ENCODE measurements at regions not wholly inside any gene's neighbourhood (a gene's known extent, or its start where the extent isn't known, plus 50 kb on each side); places are given as distances from the start of the nearest gene placed in this dataset.

DNA sequence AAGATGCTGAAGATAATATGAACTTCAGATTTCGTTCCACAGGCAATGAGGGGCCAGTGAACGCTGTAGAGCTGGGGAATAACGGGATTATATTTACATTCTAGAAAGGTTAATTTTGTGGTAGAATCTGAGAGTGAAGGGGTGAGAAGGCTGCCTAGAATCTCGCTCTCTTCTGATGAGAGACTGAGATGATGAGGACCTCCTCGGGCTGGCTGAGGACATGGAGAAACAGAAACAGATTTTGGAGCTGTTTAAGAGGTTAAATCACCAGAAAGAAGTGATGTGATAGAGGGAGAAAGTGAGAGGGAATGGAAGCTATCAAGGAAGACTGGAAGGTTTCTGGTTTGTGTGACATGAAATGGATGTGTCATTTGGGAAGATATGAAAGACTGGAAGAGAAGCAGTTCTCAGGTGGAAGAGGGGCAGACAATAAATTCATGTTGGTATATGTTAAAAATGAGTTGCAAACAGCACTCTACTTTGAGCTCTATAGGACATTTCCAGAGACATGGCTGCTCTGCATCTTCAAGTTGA is 612.6 kb downstream of the ISL1 start:
- 79 to 91% (median 83%) methylated on average over 5 of the region's 5 CpGs for WGBS, 5 donors
- TF ChIP-seq POLR2A (IDR thresholded peaks at IDR 0.05) (no peak), POLR2AphosphoS5 (IDR thresholded peaks at IDR 0.05) (no peak)
- TF ChIP-seq, protein P1, sequence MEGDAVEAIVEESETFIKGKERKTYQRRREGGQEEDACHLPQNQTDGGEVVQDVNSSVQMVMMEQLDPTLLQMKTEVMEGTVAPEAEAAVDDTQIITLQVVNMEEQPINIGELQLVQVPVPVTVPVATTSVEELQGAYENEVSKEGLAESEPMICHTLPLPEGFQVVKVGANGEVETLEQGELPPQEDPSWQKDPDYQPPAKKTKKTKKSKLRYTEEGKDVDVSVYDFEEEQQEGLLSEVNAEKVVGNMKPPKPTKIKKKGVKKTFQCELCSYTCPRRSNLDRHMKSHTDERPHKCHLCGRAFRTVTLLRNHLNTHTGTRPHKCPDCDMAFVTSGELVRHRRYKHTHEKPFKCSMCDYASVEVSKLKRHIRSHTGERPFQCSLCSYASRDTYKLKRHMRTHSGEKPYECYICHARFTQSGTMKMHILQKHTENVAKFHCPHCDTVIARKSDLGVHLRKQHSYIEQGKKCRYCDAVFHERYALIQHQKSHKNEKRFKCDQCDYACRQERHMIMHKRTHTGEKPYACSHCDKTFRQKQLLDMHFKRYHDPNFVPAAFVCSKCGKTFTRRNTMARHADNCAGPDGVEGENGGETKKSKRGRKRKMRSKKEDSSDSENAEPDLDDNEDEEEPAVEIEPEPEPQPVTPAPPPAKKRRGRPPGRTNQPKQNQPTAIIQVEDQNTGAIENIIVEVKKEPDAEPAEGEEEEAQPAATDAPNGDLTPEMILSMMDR (IDR thresholded peaks at IDR 0.05 in 8 of 11, conservative IDR thresholded peaks at IDR 0.05 in 3 of 11): no peak
- intact Hi-C loops (cut with DNase I; ENCODE audit: low total_unique reads): no loop called here
- Histone ChIP-seq H3K9me3 (no peaks in the 10 kb centered on the region), H3K27me3 (replicated peaks in 1 of 7) (no peaks in the 10 kb centered on the region), H3K36me3 (no peaks in the 10 kb centered on the region), H3K4me1 (no peaks in the 10 kb centered on the region), H3K4me3 (no peak overlapping the region), H3K27ac (no peak overlapping the region)
- DNase-seq: no peak

DNA sequence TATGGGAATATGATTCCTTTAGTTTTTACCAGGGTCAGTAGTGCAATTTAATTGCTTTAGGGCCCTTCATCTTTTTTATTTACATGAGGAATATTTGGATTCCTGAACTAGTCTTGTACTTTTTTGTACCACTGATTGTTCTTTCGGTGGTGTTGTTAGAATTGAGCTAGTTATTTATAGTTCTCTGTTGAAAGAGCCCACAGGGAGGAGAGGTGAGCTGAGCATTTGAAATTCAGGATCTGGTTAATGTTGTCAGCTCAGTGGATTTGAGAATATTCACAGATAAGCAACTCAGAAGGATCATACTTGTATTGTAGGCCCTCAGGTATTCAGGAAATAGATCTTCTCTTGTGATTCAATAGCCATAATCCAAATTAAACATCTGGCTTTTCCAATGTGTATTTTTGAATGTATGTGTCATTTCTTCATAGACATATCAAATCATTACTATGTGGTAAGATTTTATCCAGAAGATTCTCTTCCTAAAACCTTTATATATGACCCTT is 613.2 kb downstream of the ISL1 start:
- no peak overlapping the region for H3K4me3 ChIP-seq
- H3K9me3 ChIP-seq: no peaks in the 10 kb centered on the region
- H3K27ac ChIP-seq: no peak overlapping the region
- no peaks in the 10 kb centered on the region for H3K36me3 ChIP-seq
- intact Hi-C loops (cut with DNase I; ENCODE audit: low total_unique reads): no loop called here
- H3K4me1 ChIP-seq: no peaks in the 10 kb centered on the region
- no peaks in the 10 kb centered on the region for H3K27me3 ChIP-seq (replicated peaks in 1 of 7)
- TF ChIP-seq, protein P1 (IDR thresholded peaks at IDR 0.05 in 8 of 11, conservative IDR thresholded peaks at IDR 0.05 in 3 of 11): no peak
- no peak for TF ChIP-seq POLR2A (IDR thresholded peaks at IDR 0.05)
- no peak for TF ChIP-seq POLR2AphosphoS5 (IDR thresholded peaks at IDR 0.05)
- WGBS, 5 donors: 47 to 63% (median 54%) methylated on average over 1 of the region's 1 CpG
- DNase-seq: no peak

DNA sequence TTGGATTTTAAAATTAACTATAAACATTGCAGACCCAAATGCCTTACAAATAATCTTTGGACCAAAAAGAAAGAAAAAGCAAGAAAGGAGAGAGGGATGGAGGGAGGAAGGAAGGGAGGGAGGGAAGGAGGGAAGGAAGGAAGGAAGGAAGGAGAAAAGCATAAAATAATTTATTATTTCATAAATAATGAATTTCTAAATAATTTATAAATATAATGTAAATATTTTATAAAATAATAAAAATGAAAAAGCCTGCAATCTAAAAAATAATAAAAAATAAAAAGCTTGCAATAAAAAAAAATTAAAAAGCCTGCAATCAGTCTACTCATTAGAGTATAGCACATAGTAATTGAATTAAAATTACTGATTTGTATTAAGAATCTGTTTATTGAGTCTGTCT is 614.3 kb downstream of the ISL1 start:
- intact Hi-C loops (cut with DNase I; ENCODE audit: low total_unique reads): no loop called here
- Histone ChIP-seq H3K27ac (no peak overlapping the region), H3K27me3 (replicated peaks in 1 of 7) (no peaks in the 10 kb centered on the region), H3K36me3 (no peaks in the 10 kb centered on the region), H3K9me3 (no peaks in the 10 kb centered on the region), H3K4me3 (no peak overlapping the region), H3K4me1 (no peaks in the 10 kb centered on the region)
- DNase-seq: no peak
- no peak for TF ChIP-seq POLR2A (IDR thresholded peaks at IDR 0.05)
- TF ChIP-seq, protein P1 (IDR thresholded peaks at IDR 0.05 in 8 of 11, conservative IDR thresholded peaks at IDR 0.05 in 3 of 11): no peak
- no peak for TF ChIP-seq POLR2AphosphoS5 (IDR thresholded peaks at IDR 0.05)

DNA sequence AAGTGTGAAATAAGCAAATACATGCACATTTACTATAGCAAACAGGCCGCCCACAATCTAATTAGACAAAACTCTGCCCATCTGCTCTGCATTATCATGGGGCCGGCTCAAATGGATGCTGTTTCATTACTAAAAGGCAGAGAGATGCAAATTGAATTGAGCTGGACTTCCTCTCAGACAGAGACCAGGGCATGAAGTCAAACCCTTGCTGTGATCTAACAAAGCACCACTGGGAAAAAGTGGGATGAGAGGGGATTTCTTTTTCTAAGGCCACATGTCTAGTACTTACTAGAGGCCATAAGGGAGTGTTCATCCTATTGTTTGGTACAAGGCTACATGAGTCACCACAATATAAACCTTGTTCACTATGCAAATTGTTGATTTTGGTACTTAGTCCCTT is 614.7 kb downstream of the ISL1 start:
- no peaks in the 10 kb centered on the region for H3K9me3 ChIP-seq
- no peak for TF ChIP-seq POLR2A (IDR thresholded peaks at IDR 0.05)
- TF ChIP-seq, protein P1 (IDR thresholded peaks at IDR 0.05 in 8 of 11, conservative IDR thresholded peaks at IDR 0.05 in 3 of 11): no peak
- no peak for TF ChIP-seq POLR2AphosphoS5 (IDR thresholded peaks at IDR 0.05)
- no peak overlapping the region for H3K27ac ChIP-seq
- DNase-seq: no peak
- no peak overlapping the region for H3K4me3 ChIP-seq
- H3K27me3 ChIP-seq (replicated peaks in 1 of 7): no peaks in the 10 kb centered on the region
- intact Hi-C loops (cut with DNase I; ENCODE audit: low total_unique reads): no loop called here
- no peaks in the 10 kb centered on the region for H3K4me1 ChIP-seq
- 86 to 95% (median 89%) methylated on average over 2 of the region's 2 CpGs for WGBS, 5 donors
- no peaks in the 10 kb centered on the region for H3K36me3 ChIP-seq
